Fibroblast of villous mesenchyme (primary cell): ENCODE measurements at regions not wholly inside any gene's neighbourhood (a gene's known extent, or its start where the extent isn't known, plus 50 kb on each side); places are given as distances from the start of the nearest gene placed in this dataset.

Experiments
- DNase-seq: peaks from one replicate; pipeline ENCODE4 v3.0.0-alpha.2; 2010; ENCODE audit warnings: low read depth
- H3K4me3 ChIP-seq: 2 replicates; pipeline ENCODE4 v1.5.1; 2011; ENCODE audit warnings: low read depth, mild to moderate bottlenecking, low read length
- CTCF ChIP-seq: IDR thresholded peaks from 2 replicates; pipeline ENCODE4 v1.5.1; 2012; ENCODE audit warnings: low read depth, mild to moderate bottlenecking, low read length; ENCODE audit not compliant: insufficient read depth

DNA sequence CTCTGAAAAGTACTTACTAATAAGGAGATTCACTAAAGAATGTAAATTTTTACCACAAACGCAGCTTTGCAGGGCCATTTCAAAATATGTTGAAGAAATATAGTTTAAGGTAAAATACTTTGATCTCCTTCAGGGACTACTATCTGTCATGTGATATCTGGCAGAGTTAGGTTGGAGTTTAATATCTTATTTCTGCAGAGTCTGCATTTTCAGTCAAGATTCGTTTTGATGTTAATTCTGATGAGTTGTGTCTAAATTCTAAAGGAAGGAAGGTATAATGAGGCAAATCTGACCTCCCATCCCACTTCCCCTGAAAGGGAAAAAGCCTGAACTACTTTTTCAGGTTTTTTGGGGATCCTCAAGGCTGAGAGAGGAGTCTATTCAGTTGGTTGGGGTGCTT is 123.9 kb upstream of the TECRL start:
- no peak for TF ChIP-seq CTCF
- no peak for DNase-seq
- H3K4me3 ChIP-seq: no peak overlapping the region

DNA sequence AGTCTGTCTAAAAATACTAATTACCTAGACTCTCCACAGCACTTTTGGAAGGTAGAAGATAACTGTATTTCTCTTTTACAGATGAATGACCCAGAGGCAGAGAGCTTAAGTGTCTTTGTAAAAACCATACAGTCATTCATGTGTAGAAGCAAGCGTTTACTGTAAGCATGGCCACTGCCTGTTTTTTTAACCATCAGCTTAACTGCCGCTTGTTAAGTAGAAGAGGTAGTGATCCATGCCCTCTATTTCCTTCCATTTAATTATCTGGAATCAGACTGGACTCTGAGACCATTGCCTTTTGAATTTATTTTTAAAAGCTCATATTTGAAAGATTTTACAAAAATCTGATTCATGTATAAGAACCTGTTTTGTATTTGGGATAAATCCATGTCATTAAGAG is 111.2 kb upstream of the TECRL start:
- no peak for TF ChIP-seq CTCF
- no peak for DNase-seq
- no peak overlapping the region for H3K4me3 ChIP-seq

DNA sequence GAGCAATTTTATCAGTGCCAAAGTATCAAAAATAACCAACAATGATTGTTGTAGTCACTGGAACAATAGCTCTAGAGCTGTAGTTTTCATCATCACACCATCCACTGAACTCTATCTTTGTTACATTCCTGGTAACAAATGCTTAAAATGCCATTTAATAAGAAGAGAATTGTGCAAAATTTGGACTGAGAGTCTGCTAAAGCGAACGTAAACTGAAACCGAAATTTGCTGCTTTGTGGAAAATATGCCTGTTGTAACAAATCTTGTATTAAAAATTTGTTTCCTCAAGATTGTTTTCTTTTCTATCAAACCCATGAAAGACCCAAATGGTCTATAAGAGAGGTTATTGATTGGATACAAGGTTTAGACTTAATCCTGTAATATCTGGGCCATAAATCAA is 109.3 kb upstream of the TECRL start:
- no peak for DNase-seq
- TF ChIP-seq CTCF: no peak

DNA sequence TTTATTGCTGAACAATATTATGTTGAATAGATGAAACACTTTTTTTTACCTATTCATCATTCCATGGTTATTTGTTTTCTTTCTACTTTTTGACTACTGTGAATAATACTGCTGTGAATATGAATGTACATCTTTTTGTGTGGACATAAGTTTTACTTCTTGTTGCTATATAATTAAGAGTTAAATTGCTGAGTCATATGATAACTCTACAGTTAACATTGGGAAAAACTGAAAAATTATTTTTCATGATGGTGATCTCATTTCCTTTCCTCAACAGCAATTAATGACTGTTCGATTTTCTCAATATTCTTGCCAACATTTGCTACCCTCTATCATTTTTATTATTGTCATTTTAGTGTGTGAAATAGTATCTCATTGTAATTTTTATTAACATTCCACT is 106.9 kb upstream of the TECRL start:
- H3K4me3 ChIP-seq: no peak overlapping the region
- TF ChIP-seq CTCF: no peak

More for the DNA sequence above, 109.3 kb upstream of the TECRL start:
- H3K4me3 ChIP-seq: no peak overlapping the region

DNA sequence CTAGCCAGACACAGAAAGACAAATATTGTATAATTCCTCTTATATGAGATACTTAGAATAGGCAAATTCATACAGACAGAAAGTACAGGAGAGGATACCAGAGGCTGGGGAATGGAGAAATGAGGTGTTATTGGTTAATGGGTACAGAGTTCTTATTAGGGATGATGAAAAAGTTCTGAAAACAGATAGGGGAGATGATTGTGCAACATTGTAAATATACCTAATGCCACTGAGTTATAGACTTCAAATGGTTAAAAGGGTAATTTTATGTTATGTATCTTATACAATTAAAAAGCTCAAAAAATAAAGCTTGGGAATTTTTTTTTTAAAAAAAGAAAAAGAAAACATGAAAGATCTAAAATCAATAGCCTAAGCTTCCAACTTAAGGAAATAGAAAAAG is 98.8 kb upstream of the TECRL start:
- no peak for DNase-seq
- no peak overlapping the region for H3K4me3 ChIP-seq
- no peak for TF ChIP-seq CTCF

More for the DNA sequence above, 106.9 kb upstream of the TECRL start:
- no peak for DNase-seq

DNA sequence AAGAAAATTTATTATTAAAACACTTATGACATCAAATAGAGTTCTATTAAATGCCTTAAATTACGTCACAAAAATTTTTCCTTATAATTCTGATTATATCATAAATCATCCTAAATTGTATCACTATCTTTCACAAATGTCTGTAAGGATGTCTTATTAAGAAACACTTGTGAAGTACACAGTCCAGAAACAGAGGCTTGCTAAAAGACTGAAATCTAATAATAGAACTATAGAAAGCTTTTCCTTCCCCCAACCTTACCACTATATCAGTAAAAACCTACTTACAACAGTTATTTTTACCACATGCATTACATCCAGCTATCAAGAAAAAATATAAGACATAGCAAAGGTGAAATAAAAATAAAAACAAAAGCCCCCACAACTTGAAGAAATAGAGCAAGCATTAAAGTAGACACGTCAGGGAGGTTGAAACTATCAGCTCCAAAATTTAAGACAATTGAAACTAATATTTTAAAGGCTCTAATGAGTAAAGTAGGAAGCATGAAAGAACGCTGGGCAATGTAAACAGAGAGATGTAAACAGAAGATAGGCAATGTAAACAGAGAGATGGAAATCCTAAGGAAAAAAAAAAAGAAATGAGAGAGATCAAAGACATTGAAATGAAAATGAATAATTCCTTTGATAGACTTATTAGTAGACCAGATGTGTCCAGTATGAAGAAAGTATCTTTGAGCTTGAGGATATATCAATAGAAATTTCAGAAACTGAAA is 94.9 kb upstream of the TECRL start:
- DNase-seq: no peak
- H3K4me3 ChIP-seq: no peak overlapping the region
- TF ChIP-seq CTCF: no peak

GRCh38 chr4:64503416-64503815 is 94.2 kb upstream of the TECRL start:
- TF ChIP-seq CTCF: no peak
- H3K4me3 ChIP-seq: no peak overlapping the region

More at GRCh38 chr4:64503416-64503815, 94.2 kb upstream of the TECRL start:
- DNase-seq: no peak
